Kidney epithelial cell (primary cell): ENCODE measurements at regions not wholly inside any gene's neighbourhood (a gene's known extent, or its start where the extent isn't known, plus 50 kb on each side); places are given as distances from the start of the nearest gene placed in this dataset.

ENCODE experiments used
- DNase-seq: peaks from one replicate; pipeline ENCODE4 v3.0.0-alpha.2; 2010; ENCODE audit warnings: low read depth
- H3K27me3 ChIP-seq: 2 replicates; pipeline ENCODE4 v1.6.0; 2011; ENCODE audit warnings: low read length; ENCODE audit not compliant: control insufficient read depth, insufficient read depth
- H3K36me3 ChIP-seq: 2 replicates; pipeline ENCODE4 v1.5.1; 2011; ENCODE audit warnings: low read length; ENCODE audit not compliant: control insufficient read depth, insufficient read depth
- H3K4me3 ChIP-seq: 2 replicates; pipeline ENCODE4 v1.5.1; 2011; ENCODE audit warnings: low read depth, mild to moderate bottlenecking, control low read depth, low read length
- TF ChIP-seq, protein P1 (sequence below): IDR thresholded peaks from 2 replicates; pipeline ENCODE4 v1.5.1; 2011; ENCODE audit warnings: mild to moderate bottlenecking, moderate library complexity, low read length, control low read depth, inconsistent platforms; ENCODE audit not compliant: insufficient read depth, poor library complexity, severe bottlenecking

DNA sequence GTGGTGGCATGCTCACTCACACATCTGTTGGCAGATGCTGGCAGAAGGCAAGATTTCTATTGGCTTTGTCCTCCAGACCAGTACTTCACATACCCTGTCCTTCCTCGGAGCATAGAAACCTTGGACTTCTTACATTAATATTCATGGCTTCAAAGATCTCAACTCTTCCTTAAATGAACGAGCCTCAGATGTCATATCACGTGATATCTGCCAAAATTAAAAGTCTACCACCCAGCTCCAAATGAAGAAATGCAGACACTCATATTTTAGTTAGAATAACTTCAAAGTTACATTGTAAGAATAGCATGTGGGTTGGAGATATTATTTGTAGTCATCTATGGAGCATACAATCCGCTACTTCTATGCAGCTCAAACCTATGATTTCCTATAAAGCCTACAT lies 1994.9 kb downstream of the NCAM2 start:
- Histone ChIP-seq H3K36me3 (no peaks in the 10 kb centered on the region), H3K4me3 (no peak overlapping the region), H3K27me3 (no peaks in the 10 kb centered on the region)
- no peak for DNase-seq
- TF ChIP-seq, protein P1, sequence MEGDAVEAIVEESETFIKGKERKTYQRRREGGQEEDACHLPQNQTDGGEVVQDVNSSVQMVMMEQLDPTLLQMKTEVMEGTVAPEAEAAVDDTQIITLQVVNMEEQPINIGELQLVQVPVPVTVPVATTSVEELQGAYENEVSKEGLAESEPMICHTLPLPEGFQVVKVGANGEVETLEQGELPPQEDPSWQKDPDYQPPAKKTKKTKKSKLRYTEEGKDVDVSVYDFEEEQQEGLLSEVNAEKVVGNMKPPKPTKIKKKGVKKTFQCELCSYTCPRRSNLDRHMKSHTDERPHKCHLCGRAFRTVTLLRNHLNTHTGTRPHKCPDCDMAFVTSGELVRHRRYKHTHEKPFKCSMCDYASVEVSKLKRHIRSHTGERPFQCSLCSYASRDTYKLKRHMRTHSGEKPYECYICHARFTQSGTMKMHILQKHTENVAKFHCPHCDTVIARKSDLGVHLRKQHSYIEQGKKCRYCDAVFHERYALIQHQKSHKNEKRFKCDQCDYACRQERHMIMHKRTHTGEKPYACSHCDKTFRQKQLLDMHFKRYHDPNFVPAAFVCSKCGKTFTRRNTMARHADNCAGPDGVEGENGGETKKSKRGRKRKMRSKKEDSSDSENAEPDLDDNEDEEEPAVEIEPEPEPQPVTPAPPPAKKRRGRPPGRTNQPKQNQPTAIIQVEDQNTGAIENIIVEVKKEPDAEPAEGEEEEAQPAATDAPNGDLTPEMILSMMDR: no peak

- Histone ChIP-seq H3K27me3 (no peaks in the 10 kb centered on the region), H3K4me3 (no peak overlapping the region), H3K36me3 (no peaks in the 10 kb centered on the region)
- DNase-seq: no peak
- TF ChIP-seq, protein P1: no peak
Measured at GRCh38 chr21:22993822-22994574, 1995.8 kb downstream of the NCAM2 start.

- DNase-seq: no peak
- H3K27me3 ChIP-seq: no peaks in the 10 kb centered on the region
- TF ChIP-seq, protein P1: no peak
Measured at GRCh38 chr21:23003951-23004350, 2005.7 kb downstream of the NCAM2 start.

GRCh38 chr21:23008601-23009202 lies 2010.5 kb downstream of the NCAM2 start:
- TF ChIP-seq, protein P1: no peak
- DNase-seq: no peak
- no peak overlapping the region for H3K4me3 ChIP-seq
- no peaks in the 10 kb centered on the region for H3K36me3 ChIP-seq
- H3K27me3 ChIP-seq: no peaks in the 10 kb centered on the region

More at GRCh38 chr21:23003951-23004350, 2005.7 kb downstream of the NCAM2 start:
- no peak overlapping the region for H3K4me3 ChIP-seq
- H3K36me3 ChIP-seq: no peaks in the 10 kb centered on the region

DNA sequence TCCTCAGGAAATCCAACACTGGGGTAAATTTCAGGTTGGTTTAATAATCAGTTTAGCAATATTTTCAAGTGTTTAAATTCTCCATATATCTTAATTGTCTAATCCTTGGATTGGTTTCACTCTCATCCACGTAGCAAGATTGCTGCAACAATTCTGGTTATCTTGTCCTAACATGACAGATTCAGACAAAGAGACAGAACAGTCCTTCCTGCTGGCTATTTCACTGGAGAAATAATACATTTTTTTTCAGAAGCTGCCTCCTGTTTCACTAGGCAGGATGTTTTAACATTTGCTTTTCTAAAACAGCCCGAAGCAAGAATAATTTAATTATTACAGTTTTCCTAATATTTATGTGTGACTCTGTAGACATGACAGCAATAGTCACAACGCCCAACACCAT lies 2011.2 kb downstream of the NCAM2 start:
- Histone ChIP-seq H3K36me3 (no peaks in the 10 kb centered on the region), H3K4me3 (no peak overlapping the region), H3K27me3 (no peaks in the 10 kb centered on the region)
- TF ChIP-seq, protein P1: no peak
- no peak for DNase-seq

GRCh38 chr21:23014021-23014420 lies 2015.8 kb downstream of the NCAM2 start:
- H3K36me3 ChIP-seq: no peaks in the 10 kb centered on the region

More at GRCh38 chr21:23014021-23014420, 2015.8 kb downstream of the NCAM2 start:
- no peak for DNase-seq
- Histone ChIP-seq H3K4me3 (no peak overlapping the region), H3K27me3 (no peaks in the 10 kb centered on the region)
- TF ChIP-seq, protein P1: no peak
